ENCODE measurements at regions not wholly inside any gene's neighbourhood (a gene's known extent, or its start where the extent isn't known, plus 50 kb on each side); places are given as distances from the start of the nearest gene placed in this dataset.

GRCh38 chr12:124426594-124427555 is 132.0 kb downstream of the RFLNA start:
- no peak for DNase-seq

- no peak for DNase-seq
These were observed 130.8 kb downstream of the RFLNA start for GRCh38 chr12:124425667-124426066.

DNA sequence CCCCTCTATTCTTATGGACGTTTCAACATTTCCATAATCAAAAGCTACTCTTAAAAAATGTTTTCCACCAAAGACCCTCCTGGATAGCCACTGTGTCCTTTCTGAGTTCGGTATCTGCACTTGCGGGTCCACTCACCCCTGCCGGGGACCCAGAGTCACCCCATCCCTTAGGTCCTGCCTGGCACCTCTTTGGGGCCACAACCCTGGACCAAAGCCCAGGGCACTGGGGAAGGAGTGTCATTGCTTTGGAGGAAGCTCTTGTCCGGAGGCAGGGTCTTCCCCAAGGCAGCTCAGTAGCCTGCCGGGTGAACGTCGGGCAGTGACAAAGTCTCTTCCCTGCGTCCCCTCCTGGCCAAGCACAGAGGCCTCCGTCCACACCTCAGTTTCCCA is 129.6 kb downstream of the RFLNA start:
- no peak for DNase-seq

- DNase-seq, result no peak
These were observed 129.0 kb downstream of the RFLNA start for GRCh38 chr12:124423761-124424515.

DNA sequence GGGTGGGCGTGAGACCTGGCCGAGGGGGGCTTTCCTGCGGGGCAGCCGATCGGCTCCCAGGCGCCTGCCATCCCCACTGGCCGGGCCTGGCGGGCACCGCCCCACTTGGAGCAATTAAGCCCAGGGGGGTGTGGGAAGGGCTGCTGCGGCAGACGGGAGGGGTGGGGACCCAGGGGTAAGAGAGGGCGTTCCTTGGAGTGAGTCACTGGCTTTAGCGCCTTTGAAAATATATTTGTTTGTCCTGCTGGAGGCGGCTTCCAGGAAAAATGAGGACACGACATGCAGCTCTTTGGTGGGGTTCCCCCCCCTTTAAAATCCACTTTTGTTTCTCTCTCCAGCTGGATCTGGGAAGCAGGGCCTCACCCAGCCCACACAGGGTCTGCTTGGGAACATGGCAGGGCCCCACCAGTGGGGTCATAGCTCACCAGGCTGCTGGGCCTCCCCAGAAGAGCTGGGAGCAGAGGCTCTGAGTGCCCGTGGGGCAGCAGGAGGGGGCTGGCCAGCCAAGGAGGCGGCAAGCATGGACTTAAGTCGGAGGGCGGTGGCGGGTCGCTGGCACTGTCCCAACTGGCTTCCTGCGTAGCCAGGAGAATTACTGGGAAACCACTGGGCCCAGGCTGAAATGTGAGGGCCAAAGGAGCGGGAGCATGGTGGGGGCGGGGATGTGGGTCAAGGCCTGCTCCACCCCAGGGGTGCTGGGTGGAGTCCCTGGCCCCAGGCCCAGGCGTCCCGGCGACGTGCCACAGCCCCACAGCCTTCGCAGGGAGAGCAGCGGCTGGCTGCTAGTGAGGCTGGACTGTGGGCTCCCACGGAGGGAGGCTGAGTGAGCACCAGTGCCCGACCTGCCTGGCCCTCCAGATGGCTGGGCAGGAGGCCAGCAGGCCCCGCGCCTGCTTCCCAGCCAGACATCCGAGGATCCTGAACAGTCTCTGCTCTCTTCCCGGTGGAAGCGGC is 128.0 kb downstream of the RFLNA start:
- peak; percentile 10 for DNase-seq

DNA sequence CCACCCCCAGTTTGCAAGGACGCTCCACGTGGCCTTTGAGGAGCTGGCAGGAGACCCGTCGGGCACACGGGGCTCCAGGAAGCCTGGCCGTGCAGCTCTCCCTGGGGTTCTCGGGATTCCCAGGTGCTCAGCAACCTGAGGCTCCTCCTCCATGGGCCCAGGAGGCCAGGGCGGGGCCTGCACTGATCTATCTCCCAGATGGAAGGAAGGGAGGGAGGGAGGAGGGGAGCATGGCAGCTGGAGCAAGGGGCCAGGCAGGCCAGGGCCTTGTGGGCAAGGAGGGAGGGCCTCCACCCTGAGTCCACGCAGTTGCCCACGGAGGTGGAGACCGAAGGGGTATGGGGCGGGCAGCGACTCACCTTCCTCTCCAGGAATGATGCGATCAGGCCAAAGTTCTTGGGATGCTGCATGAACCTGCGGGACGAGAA is 127.3 kb downstream of the RFLNA start:
- DNase-seq, result no peak

GRCh38 chr12:124420996-124421674 is 126.2 kb downstream of the RFLNA start:
- no peak for DNase-seq

DNA sequence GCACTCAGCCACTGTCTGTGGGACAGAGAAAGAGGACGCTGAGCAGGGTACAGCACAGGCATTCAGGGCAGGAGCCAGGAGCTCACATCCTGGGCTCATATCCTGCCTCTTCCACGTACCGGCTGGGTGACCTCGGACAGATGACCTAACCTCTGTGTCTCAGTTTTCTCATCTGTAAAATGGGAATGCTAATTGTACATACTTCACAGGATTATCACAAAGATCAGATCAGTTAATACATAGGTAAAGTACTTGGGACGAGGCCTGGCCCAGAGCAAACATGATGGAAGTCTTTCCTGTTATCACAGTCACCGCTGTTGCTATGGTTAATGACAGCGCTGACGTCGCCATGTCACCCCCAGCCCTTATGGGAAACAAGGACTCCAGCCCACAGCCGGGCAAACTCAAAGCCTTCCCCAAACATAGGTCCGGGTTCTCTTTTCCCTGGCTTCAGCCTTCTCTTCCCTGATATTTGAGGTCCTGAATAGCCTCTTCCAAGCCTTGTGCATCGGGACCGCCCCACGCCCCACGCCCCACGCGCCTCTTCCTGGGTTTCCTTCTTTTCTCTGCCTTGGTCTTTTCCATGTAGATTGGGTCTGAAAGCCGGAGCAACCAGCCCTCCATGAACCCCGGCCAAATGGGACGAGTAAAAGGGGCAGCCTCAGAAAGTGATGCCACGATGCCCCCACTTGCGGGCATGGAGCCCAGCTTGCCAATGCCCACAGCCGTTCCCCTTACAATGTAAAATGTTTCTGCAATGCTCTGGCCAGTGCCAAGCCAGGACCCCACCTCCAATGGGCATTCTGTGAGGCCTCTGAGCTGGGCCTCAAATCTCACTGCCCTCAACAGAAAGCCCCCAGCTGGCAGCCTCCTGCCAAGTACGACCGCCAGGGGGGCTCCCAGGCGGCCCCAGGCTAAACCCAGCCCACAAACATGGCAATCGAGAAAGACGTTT is 125.4 kb downstream of the RFLNA start:
- no peak for DNase-seq

DNA sequence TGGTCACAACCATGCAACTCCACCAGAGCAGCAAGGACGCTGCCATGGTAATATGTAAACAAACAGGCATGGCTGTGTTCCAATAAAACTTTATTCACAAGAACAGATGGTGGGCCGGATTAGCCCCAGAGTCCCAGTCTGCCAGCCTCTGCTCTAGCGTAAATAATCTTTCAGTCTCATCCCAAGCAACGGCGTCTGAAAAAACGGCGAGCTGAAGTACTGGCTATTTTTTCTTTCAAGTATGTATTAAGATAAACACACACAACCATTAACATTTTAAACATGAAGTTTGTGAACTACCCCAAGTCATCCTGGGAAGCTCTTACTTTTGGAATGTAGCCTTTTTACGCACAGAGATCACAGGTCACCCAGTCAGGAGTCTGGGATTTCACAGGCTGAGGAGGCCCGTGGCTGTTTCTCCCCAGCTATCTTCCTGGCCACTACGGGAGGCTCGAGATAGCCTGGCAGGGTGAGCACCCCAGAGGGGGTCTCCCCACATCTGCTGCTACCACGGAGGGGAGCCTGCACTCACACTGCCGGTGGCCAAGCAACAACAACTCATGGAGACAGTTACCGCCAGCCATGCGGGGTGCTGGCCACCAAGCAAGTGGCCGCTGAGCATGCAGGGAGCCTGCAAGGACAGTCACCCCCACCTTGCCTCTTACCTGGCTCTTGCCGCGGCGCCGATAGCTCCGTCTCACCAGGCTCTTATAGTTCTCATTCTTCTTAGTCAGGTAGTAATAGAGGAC is 124.6 kb downstream of the RFLNA start:
- DNase-seq, result no peak

GRCh38 chr12:124418791-124419190 is 123.9 kb downstream of the RFLNA start:
- DNase-seq, result no peak

DNA sequence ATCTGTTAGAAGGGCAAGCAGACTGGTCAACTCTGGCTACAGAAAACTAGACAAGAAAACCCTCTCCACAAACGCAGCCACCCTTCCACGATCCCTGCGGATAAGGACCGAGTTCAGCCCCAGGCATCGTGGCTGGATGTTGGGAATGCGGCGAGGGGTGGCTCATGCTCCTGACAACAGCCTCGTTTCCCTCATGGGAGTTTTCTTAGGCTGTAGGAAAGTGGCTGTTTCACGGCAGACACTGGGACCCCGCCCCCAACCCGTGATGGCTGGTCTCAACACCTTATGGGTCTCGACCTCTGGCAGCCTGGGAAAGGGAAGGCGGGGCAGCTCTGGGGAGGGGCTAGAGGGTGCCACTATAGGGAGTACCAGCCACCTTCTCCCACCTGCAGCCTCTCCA is 123.3 kb downstream of the RFLNA start:
- DNase-seq, result no peak

DNA sequence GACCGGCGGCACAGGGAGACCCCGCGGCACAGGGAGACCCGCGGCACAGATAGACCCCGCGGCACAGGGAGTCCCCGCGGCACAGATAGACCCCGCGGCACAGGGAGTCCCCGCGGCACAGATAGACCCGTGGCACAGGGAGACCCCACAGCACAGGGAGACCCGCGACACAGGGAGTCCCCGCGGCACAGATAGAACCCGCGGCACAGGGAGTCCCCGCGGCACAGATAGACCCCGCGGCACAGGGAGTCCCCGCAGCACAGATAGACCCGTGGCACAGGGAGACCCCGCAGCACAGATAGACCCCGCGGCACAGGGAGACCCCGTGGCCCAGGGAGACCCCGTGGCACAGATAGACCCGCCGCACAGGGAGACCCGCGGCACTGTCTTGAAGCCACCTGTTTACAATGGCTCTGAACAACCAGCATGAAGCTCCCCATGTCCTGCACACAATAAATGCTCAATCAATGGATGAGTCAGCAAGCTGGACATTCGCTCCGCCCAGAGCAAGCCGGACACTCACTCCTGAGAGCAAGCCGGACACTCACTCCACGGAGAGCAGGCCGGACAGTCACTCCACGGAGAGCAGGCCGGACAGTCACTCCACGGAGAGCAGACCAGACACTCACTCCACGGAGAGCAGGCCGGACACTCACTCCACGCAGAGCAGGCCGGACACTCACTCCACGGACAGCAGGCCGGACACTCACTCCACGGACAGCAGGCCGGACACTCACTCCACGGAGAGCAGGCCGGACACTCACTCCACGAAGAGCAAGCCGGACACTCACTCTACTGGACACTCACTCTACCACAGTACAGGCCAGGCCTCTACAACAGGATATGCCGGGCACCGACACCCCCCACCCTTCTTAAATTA is 121.9 kb downstream of the RFLNA start:
- DNase-seq, result no peak

GRCh38 chr12:124415064-124415463 is 120.2 kb downstream of the RFLNA start:
- no peak for DNase-seq

DNA sequence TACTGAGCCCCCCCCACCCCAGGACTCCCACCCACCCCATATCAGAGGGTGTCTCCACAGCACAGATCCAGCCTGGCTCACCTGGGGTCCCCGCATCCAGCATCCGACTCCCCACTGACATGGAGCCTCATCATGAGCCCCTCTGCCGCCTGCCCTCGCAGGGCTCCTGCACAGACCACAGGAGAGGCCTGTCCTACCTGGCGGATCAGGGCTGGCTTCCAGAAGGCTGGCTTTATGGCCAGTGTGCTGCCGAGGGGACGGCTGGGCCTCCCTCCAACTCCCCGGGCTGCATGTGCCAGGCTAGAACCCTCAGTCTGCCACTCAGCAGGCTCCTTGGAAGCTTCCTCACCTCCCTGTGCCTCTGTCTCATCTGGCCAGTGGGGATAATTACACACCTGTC is 119.0 kb downstream of the RFLNA start:
- no peak for DNase-seq

GRCh38 chr12:124413401-124413800 is 118.5 kb downstream of the RFLNA start:
- DNase-seq, result no peak

DNA sequence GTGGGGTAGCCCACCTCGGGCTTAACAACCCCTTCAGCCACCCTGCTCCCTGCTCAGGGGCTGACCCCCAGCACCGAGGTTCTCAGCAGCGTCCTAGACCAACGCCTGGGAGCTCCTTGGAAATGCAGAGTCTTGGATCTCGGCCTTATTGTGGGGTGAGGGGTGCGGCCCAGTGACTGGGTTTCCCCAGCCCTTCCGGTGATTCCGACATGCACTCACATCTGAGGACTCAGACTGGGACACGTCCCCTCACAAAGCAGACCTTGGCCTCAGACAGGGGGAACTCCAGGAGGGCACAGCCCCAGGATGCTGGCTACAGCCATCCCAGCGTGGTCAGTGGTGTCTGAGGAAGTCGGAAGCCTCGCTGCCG is 117.7 kb downstream of the RFLNA start:
- no peak for DNase-seq

DNA sequence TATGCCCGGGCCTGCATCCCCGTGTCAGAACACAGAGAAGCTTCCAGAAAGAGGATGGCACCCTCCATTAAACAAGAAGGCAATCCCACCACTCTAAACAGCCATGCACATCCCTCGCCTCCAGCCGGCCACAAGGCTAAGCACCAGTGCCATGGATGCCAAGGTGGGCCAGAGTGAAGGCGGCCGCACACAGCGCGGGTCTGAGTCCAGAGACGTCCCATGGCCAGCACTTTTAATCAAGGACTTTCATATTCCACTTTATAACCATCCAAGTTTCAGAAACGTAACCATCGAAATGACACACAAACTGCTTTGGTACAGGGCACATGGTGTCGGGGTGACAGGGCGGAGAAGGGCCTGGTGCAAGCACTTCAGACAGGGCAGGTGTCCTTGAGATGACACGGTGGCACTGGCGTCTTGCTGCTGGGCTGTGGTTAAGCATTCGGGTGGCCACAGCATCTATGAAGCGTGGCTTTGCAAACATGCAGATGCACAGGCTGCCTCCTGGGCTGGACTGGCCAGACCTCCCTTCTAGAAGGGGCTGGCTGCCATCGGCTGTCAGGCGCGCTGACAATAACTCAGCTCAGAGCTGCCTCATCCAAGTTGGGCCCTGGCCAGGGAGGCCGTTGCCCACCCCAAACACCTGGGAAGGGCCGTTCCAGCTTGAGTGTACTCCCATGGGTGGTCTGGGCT is 117.2 kb downstream of the RFLNA start:
- DNase-seq, result no peak

DNA sequence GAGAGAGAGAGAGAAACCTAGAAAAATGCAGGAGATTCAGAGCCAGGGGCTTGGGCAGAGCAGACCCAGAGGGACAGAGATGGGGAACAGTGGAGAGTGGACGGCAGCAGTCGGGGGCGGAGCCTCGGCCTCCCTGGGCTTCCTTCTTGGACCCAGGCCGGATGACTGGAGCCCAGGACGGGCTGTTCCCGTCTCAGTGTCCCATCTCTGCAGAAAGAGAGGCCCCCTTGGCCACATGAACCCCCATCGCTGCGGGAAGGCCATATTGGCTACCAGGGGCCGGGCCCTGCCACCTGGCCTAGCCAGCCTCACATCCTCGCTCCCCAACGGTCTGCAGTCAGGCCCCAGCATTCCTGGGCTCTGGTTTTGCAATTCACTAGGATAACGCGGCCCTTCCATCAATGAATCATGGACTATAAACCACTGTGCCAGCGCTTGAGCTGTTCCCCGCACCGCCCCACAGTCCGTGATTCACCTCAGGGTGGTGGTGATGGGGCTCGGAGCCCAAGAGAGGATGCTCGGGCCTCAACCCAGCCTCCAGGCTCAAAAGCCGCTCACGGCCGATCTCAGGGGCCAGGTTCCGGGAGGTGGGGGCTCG is 116.5 kb downstream of the RFLNA start:
- DNase-seq, result no peak

Data from NCI-H1105 (cell line).